ENCODE measurements at regions not wholly inside any gene's neighbourhood (a gene's known extent, or its start where the extent isn't known, plus 50 kb on each side); places are given as distances from the start of the nearest gene placed in this dataset.

DNA sequence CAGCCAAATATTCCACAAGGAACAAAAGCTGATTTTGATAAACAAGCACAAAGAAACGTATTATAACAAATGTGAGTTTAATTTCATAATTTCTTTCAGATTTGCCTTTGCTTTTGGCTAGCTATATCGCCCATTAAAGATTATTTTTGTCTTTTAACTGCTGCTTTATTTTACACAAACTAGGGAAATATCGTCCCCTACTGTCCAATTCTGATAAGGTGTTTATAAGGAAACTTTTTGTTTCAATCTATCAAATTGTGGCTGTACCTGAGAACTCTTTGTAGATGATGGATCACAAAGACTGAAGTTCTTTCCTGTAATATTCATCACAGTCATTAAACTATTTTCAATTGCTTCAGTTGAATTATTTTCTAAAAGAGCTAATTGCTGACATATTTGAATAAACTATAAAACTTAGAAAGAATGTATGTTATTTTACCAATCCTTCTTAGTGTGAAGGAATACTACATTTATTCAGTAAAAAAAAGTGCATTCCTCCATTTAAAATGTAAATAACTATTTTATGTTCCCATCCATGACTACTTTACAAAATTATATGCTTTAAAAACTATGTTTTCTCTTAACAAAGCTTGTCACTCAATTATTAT is 431.3 kb upstream of the ITGA1 start:
- TF ChIP-seq SMC3 (conservative IDR thresholded peaks at IDR 0.05; ENCODE audit: poor library complexity) (peak; percentile 84), EZH2 (IDR thresholded peaks at IDR 0.05; ENCODE audit: borderline replicate concordance, insufficient read depth, low read length, poor library complexity, severe bottlenecking) (no peak), TAF1 (IDR thresholded peaks at IDR 0.05; ENCODE audit: low read depth) (no peak), MXI1 (conservative IDR thresholded peaks at IDR 0.05; ENCODE audit: poor library complexity, severe bottlenecking) (no peak), EP300 (conservative IDR thresholded peaks at IDR 0.05; ENCODE audit: poor library complexity, severe bottlenecking) (no peak), POLR2AphosphoS5 (IDR thresholded peaks at IDR 0.05) (no peak), RAD21 (conservative IDR thresholded peaks at IDR 0.05) (peak; percentile 89)
- TF ChIP-seq, protein P1, sequence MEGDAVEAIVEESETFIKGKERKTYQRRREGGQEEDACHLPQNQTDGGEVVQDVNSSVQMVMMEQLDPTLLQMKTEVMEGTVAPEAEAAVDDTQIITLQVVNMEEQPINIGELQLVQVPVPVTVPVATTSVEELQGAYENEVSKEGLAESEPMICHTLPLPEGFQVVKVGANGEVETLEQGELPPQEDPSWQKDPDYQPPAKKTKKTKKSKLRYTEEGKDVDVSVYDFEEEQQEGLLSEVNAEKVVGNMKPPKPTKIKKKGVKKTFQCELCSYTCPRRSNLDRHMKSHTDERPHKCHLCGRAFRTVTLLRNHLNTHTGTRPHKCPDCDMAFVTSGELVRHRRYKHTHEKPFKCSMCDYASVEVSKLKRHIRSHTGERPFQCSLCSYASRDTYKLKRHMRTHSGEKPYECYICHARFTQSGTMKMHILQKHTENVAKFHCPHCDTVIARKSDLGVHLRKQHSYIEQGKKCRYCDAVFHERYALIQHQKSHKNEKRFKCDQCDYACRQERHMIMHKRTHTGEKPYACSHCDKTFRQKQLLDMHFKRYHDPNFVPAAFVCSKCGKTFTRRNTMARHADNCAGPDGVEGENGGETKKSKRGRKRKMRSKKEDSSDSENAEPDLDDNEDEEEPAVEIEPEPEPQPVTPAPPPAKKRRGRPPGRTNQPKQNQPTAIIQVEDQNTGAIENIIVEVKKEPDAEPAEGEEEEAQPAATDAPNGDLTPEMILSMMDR (IDR thresholded peaks at IDR 0.05; ENCODE audit: poor library complexity, severe bottlenecking): peak; percentile 87
- TF ChIP-seq, protein P2, sequence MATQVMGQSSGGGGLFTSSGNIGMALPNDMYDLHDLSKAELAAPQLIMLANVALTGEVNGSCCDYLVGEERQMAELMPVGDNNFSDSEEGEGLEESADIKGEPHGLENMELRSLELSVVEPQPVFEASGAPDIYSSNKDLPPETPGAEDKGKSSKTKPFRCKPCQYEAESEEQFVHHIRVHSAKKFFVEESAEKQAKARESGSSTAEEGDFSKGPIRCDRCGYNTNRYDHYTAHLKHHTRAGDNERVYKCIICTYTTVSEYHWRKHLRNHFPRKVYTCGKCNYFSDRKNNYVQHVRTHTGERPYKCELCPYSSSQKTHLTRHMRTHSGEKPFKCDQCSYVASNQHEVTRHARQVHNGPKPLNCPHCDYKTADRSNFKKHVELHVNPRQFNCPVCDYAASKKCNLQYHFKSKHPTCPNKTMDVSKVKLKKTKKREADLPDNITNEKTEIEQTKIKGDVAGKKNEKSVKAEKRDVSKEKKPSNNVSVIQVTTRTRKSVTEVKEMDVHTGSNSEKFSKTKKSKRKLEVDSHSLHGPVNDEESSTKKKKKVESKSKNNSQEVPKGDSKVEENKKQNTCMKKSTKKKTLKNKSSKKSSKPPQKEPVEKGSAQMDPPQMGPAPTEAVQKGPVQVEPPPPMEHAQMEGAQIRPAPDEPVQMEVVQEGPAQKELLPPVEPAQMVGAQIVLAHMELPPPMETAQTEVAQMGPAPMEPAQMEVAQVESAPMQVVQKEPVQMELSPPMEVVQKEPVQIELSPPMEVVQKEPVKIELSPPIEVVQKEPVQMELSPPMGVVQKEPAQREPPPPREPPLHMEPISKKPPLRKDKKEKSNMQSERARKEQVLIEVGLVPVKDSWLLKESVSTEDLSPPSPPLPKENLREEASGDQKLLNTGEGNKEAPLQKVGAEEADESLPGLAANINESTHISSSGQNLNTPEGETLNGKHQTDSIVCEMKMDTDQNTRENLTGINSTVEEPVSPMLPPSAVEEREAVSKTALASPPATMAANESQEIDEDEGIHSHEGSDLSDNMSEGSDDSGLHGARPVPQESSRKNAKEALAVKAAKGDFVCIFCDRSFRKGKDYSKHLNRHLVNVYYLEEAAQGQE (IDR thresholded peaks at IDR 0.05; ENCODE audit: borderline replicate concordance): no peak
